HFFc6 (cell line): ENCODE measurements at regions not wholly inside any gene's neighbourhood (a gene's known extent, or its start where the extent isn't known, plus 50 kb on each side); places are given as distances from the start of the nearest gene placed in this dataset.

Source experiments
- DNase-seq: peaks from one replicate; pipeline ENCODE4 v3.0.0-alpha.2; 2018
- H3K27ac Mint-ChIP-seq: 2 replicates; pipeline ENCODE4 v1.8.0; 2020; ENCODE audit warnings: mild to moderate bottlenecking, mixed read lengths
- H3K27me3 Mint-ChIP-seq: 2 replicates; pipeline ENCODE4 v1.8.0; 2021; ENCODE audit warnings: mild to moderate bottlenecking, moderate library complexity, mixed read lengths; ENCODE audit not compliant: insufficient read depth
- H3K36me3 Mint-ChIP-seq: 2 replicates; pipeline ENCODE4 v1.8.0; 2021; ENCODE audit warnings: low read depth, mixed read lengths
- H3K4me1 Mint-ChIP-seq: 2 replicates; pipeline ENCODE4 v1.8.0; 2020; ENCODE audit warnings: low read depth, mixed read lengths
- H3K4me3 Mint-ChIP-seq: 2 replicates; pipeline ENCODE4 v1.8.0; 2020; ENCODE audit warnings: mild to moderate bottlenecking, moderate library complexity, mixed read lengths
- H3K9me3 Mint-ChIP-seq: 2 replicates; pipeline ENCODE4 v1.8.0; 2020; ENCODE audit warnings: mild to moderate bottlenecking, mixed read lengths
- CTCF ChIP-seq: fragments of 200-600 bp; sonication (generic); IDR thresholded peaks from 2 replicates; pipeline ENCODE4 v1.5.0; 2021; ENCODE audit warnings: antibody characterized with exemption, mild to moderate bottlenecking

GRCh38 chr9:19677924-19678323 lies 110.9 kb downstream of the SLC24A2 start:
- Mint-ChIP-seq H3K4me3 (no peak overlapping the region), H3K4me1 (no peaks in the 10 kb centered on the region), H3K36me3 (peaks cover 7% of the 10 kb centered on the region; the same call in 1 of the 2 replicates), H3K27ac (no peak overlapping the region), H3K27me3 (no peaks in the 10 kb centered on the region), H3K9me3 (peaks cover 35% of the 10 kb centered on the region)
- DNase-seq: no peak
- no peak for TF ChIP-seq CTCF

GRCh38 chr9:19675492-19675891 lies 113.3 kb downstream of the SLC24A2 start:
- Mint-ChIP-seq H3K27ac (no peak overlapping the region), H3K9me3 (peaks cover 27% of the 10 kb centered on the region), H3K36me3 (peaks cover 7% of the 10 kb centered on the region; the same call in 1 of the 2 replicates), H3K4me1 (no peaks in the 10 kb centered on the region), H3K4me3 (no peak overlapping the region), H3K27me3 (no peaks in the 10 kb centered on the region)
- no peak for DNase-seq
- no peak for TF ChIP-seq CTCF

GRCh38 chr9:19666575-19666974 lies 122.3 kb downstream of the SLC24A2 start:
- Mint-ChIP-seq H3K36me3 (no peaks in the 10 kb centered on the region), H3K4me3 (no peak overlapping the region), H3K27ac (no peak overlapping the region), H3K27me3 (no peaks in the 10 kb centered on the region; the same call in 1 of the 2 replicates), H3K9me3 (peaks cover 42% of the 10 kb centered on the region), H3K4me1 (no peaks in the 10 kb centered on the region)
- DNase-seq: no peak
- TF ChIP-seq CTCF: no peak

GRCh38 chr9:19665146-19665863 lies 123.5 kb downstream of the SLC24A2 start:
- no peak for DNase-seq
- Mint-ChIP-seq H3K27me3 (no peaks in the 10 kb centered on the region; the same call in 1 of the 2 replicates), H3K4me1 (no peaks in the 10 kb centered on the region), H3K4me3 (no peak overlapping the region), H3K27ac (no peak overlapping the region), H3K9me3 (peaks cover 44% of the 10 kb centered on the region), H3K36me3 (no peaks in the 10 kb centered on the region)
- TF ChIP-seq CTCF: no peak

- TF ChIP-seq CTCF: no peak
- no peaks in the 10 kb centered on the region for H3K36me3 Mint-ChIP-seq
- 0 out of 2 replicates have a peak, but pooled peaks cover 1% of the 10 kb centered on the region for H3K27me3 Mint-ChIP-seq
- no peak overlapping the region for H3K27ac Mint-ChIP-seq
- H3K4me1 Mint-ChIP-seq: no peaks in the 10 kb centered on the region
- peaks cover 39% of the 10 kb centered on the region for H3K9me3 Mint-ChIP-seq
- no peak for DNase-seq
- H3K4me3 Mint-ChIP-seq: no peak overlapping the region
Measured at GRCh38 chr9:19663570-19663969, 125.3 kb downstream of the SLC24A2 start.
